Adrenal gland (tissue), 5 donors: ENCODE measurements at regions not wholly inside any gene's neighbourhood (a gene's known extent, or its start where the extent isn't known, plus 50 kb on each side); places are given as distances from the start of the nearest gene placed in this dataset.

Source experiments
- CTCF ChIP-seq, 6 experiments: fragments of 450-650 bp in 4 of 6; fragments of 200-600 bp in 2 of 6; sonication (generic) in 1 of 6; IDR thresholded peaks; 1 replicate in 5 of 6; 2 replicates in 1 of 6; pipeline versions ENCODE4 v1.5.1 to v1.8.0; 2016 to 2021; ENCODE audit warnings: antibody characterized with exemption in 6 of 6, mild to moderate bottlenecking in 2 of 6, moderate library complexity in 1 of 6
- POLR2A ChIP-seq, 2 donors: fragments of 450-650 bp; IDR thresholded peaks; one replicate each; pipeline ENCODE4 v1.6.1; 2017; ENCODE audit warnings: antibody characterized with exemption in 2 of 2, mild to moderate bottlenecking in 2 of 2, moderate library complexity in 1 of 2
- donor health status: DM: no; HTN: no; CAD: no.

DNA sequence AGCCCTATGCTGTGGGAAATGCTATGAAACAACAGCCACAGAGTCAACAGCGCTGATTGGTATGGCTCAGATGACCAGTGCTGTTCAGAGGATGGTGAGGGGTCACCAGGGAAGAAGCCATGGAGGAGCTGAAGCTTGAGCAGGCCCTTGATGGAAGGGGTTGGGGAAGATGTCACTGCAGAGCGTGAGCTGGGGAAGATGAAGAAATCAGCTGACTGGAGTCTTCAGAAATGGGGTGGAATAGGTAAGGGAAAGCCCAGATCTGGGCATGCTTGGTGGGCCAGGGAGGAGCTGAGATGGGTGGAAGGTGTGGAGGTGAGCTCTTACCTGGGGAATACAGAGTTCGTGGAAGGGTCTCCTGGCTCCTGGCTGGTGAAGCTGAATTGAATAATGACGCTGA is 105.4 kb upstream of the PLET1 start:
- TF ChIP-seq CTCF (IDR thresholded peaks at IDR 0.05) (no peak), POLR2A (IDR thresholded peaks at IDR 0.05) (no peak)
